ENCODE measurements at regions not wholly inside any gene's neighbourhood (a gene's known extent, or its start where the extent isn't known, plus 50 kb on each side); places are given as distances from the start of the nearest gene placed in this dataset.

GRCh38 chr1:64387389-64388285 lies 82.3 kb upstream of the CACHD1 start:
- TF ChIP-seq, protein P1, sequence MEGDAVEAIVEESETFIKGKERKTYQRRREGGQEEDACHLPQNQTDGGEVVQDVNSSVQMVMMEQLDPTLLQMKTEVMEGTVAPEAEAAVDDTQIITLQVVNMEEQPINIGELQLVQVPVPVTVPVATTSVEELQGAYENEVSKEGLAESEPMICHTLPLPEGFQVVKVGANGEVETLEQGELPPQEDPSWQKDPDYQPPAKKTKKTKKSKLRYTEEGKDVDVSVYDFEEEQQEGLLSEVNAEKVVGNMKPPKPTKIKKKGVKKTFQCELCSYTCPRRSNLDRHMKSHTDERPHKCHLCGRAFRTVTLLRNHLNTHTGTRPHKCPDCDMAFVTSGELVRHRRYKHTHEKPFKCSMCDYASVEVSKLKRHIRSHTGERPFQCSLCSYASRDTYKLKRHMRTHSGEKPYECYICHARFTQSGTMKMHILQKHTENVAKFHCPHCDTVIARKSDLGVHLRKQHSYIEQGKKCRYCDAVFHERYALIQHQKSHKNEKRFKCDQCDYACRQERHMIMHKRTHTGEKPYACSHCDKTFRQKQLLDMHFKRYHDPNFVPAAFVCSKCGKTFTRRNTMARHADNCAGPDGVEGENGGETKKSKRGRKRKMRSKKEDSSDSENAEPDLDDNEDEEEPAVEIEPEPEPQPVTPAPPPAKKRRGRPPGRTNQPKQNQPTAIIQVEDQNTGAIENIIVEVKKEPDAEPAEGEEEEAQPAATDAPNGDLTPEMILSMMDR (IDR thresholded peaks at IDR 0.05), result no peak
- TF ChIP-seq EZH2 (IDR thresholded peaks at IDR 0.05; ENCODE audit: borderline replicate concordance, insufficient read depth, low read depth, low read length, poor library complexity, severe bottlenecking), result no peak
